OCI-LY3 (cell line): ENCODE measurements at regions not wholly inside any gene's neighbourhood (a gene's known extent, or its start where the extent isn't known, plus 50 kb on each side); places are given as distances from the start of the nearest gene placed in this dataset.

Experiments
- CTCF ChIP-seq: fragments of 200-600, 300-600 bp; sonication (generic); IDR thresholded peaks from 2 replicates; pipeline ENCODE4 v1.5.1; 2014; ENCODE audit warnings: antibody characterized with exemption, low read length, low read depth
- EZH2phosphoT487 ChIP-seq: fragments of 200-600 bp; shearing (Covaris generic); IDR thresholded peaks from 2 replicates; pipeline ENCODE4 v1.6.1; 2018; ENCODE audit warnings: antibody characterized with exemption, mixed run types, low read depth

GRCh38 chr12:43285159-43285598, 266.8 kb downstream of the ADAMTS20 start:
- TF ChIP-seq CTCF (no peak), EZH2phosphoT487 (no peak)
